ENCODE measurements at regions not wholly inside any gene's neighbourhood (a gene's known extent, or its start where the extent isn't known, plus 50 kb on each side); places are given as distances from the start of the nearest gene placed in this dataset.
"Not testable (repeated sequence)": the region's sequence is repeated elsewhere in the genome, so short reads cannot be mapped to it uniquely, and the experiment has no call there.

DNA sequence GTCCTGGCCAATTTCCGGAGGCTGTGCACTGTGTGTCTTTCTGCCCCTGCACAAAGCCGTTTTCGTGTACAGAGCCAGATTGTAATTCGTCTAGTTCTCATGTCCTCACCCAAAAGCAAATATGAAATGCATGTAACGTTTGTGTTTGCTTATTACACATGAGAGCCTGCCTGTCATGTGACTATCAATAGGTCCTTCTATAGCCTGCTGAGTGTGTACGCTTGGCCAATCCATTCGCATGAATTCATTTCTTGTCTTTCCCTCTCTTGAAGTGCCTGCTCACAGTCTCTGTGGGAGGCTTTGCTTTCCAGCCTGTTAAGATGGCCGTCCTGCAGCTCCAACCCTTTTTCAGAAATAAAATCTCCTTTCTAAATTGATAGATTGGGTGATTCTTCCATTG is 84.2 kb upstream of the GOLGA6L22 start:
- TF ChIP-seq, protein P1, sequence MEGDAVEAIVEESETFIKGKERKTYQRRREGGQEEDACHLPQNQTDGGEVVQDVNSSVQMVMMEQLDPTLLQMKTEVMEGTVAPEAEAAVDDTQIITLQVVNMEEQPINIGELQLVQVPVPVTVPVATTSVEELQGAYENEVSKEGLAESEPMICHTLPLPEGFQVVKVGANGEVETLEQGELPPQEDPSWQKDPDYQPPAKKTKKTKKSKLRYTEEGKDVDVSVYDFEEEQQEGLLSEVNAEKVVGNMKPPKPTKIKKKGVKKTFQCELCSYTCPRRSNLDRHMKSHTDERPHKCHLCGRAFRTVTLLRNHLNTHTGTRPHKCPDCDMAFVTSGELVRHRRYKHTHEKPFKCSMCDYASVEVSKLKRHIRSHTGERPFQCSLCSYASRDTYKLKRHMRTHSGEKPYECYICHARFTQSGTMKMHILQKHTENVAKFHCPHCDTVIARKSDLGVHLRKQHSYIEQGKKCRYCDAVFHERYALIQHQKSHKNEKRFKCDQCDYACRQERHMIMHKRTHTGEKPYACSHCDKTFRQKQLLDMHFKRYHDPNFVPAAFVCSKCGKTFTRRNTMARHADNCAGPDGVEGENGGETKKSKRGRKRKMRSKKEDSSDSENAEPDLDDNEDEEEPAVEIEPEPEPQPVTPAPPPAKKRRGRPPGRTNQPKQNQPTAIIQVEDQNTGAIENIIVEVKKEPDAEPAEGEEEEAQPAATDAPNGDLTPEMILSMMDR (IDR thresholded peaks at IDR 0.05), result not testable (repeated sequence)
- not testable (repeated sequence) for TF ChIP-seq POLR2A (IDR thresholded peaks at IDR 0.05)

Data from adrenal gland (tissue), 5 donors.